SK-N-SH (cell line): ENCODE measurements at regions not wholly inside any gene's neighbourhood (a gene's known extent, or its start where the extent isn't known, plus 50 kb on each side); places are given as distances from the start of the nearest gene placed in this dataset.

Experiments used
- CTCF ChIA-PET: fragments of 300-600, 350-600 bp; formaldehyde crosslinking; extraction: SDS; loops from one replicate; lab custom pipeline; 2021; lab: Yijun Ruan, JAX
- POLR2A ChIA-PET: fragments of 350-600 bp; sonication (Branson Sonifier 250); formaldehyde crosslinking; extraction: SDS; loops from one replicate; lab custom pipeline; 2020; ENCODE audit warnings: antibody characterized with exemption, inconsistent platforms; lab: Yijun Ruan, JAX
- DNase-seq: peaks from one replicate; pipeline ENCODE4 v3.0.0; 2012
- H2AFZ ChIP-seq: fragments of 200-600 bp; sonication (generic); 2 replicates; pipeline ENCODE4 v1.8.1; 2016; ENCODE audit warnings: antibody characterized with exemption, mild to moderate bottlenecking, low read depth
- H3F3A ChIP-seq: fragments of 200-600 bp; sonication (generic); replicated peaks from 2 replicates; pipeline ENCODE3; 2016; ENCODE audit warnings: antibody characterized with exemption, mild to moderate bottlenecking; ENCODE audit not compliant: insufficient read depth
- H3K27ac ChIP-seq, 2 experiments: fragments of 200-500 bp in 1 of 2; fragments of 200-600 bp in 1 of 2; sonication (Bioruptor generic) in 1 of 2; sonication (generic), shearing (Covaris generic) in 1 of 2; 2 replicates each; pipeline versions ENCODE4 v1.5.1 to v1.6.1; 2014 to 2016; ENCODE audit warnings: low read depth in 2 of 2, inconsistent platforms in 1 of 2, low read length in 1 of 2, mild to moderate bottlenecking in 1 of 2, mixed read lengths in 1 of 2
- H3K27me3 ChIP-seq: fragments of 200-600 bp; sonication (generic), shearing (Covaris generic); 2 replicates; pipeline ENCODE4 v1.6.1; 2016; ENCODE audit warnings: mixed run types; ENCODE audit not compliant: insufficient read depth
- H3K36me3 ChIP-seq, 2 experiments: fragments of 200-500 bp in 1 of 2; fragments of 200-600 bp in 1 of 2; sonication (Bioruptor generic) in 1 of 2; sonication (generic) in 1 of 2; replicated peaks in 1 of 2; 2 replicates each; pipeline versions ENCODE3 to v1.5.1; 2014 to 2016; ENCODE audit warnings: low read length in 1 of 2, mild to moderate bottlenecking in 1 of 2; ENCODE audit not compliant: insufficient read depth in 2 of 2, control insufficient read depth in 1 of 2
- H3K4me1 ChIP-seq, 2 experiments: fragments of 200-500 bp in 1 of 2; fragments of 200-600 bp in 1 of 2; sonication (Bioruptor generic) in 1 of 2; sonication (generic), shearing (Covaris generic) in 1 of 2; 2 replicates each; pipeline versions ENCODE4 v1.5.1 to v1.6.1; 2014 to 2016; ENCODE audit warnings: low read depth in 1 of 2, low read length in 1 of 2, mixed run types in 1 of 2; ENCODE audit not compliant: insufficient read depth in 2 of 2, control insufficient read depth in 1 of 2
- H3K4me2 ChIP-seq: fragments of 200-600 bp; sonication (generic), shearing (Covaris generic); 2 replicates; pipeline ENCODE4 v1.6.1; 2017; ENCODE audit warnings: mixed run types
- H3K4me3 ChIP-seq, 2 experiments: fragments of 200-500 bp in 1 of 2; fragments of 200-600 bp in 1 of 2; sonication (Bioruptor generic) in 1 of 2; sonication (generic), shearing (Covaris generic) in 1 of 2; 2 replicates each; pipeline versions ENCODE4 v1.5.1 to v1.8.1; 2014 to 2016; ENCODE audit warnings: low read depth in 2 of 2, inconsistent platforms in 1 of 2, low read length in 1 of 2, mild to moderate bottlenecking in 1 of 2, mixed read lengths in 1 of 2, moderate library complexity in 1 of 2
- H3K79me2 ChIP-seq: fragments of 200-600 bp; sonication (generic); 2 replicates; pipeline ENCODE4 v1.8.1; 2017; ENCODE audit warnings: mild to moderate bottlenecking; ENCODE audit not compliant: insufficient read depth
- H3K9ac ChIP-seq: fragments of 200-600 bp; sonication (generic); 2 replicates; pipeline ENCODE4 v1.6.1; 2017; ENCODE audit warnings: mixed run types
- H3K9me2 ChIP-seq: fragments of 200-600 bp; sonication (generic); 2 replicates; pipeline ENCODE4 v1.6.1; 2017; ENCODE audit warnings: mixed run types
- H3K9me3 ChIP-seq: fragments of 200-600 bp; sonication (generic); 2 replicates; pipeline ENCODE4 v1.6.1; 2017; ENCODE audit warnings: mixed run types, mild to moderate bottlenecking, moderate library complexity
- H4K20me1 ChIP-seq: fragments of 200-600 bp; sonication (generic); 2 replicates; pipeline ENCODE4 v1.6.1; 2017; ENCODE audit warnings: mild to moderate bottlenecking, mixed run types; ENCODE audit not compliant: insufficient read depth
- EZH2phosphoT487 ChIP-seq: fragments of 200-600 bp; sonication (generic); IDR thresholded peaks from 2 replicates; pipeline ENCODE4 v1.6.1; 2017; ENCODE audit warnings: low read depth, mixed run types, mild to moderate bottlenecking, antibody characterized with exemption, moderate library complexity, borderline replicate concordance
- FOXJ3 ChIP-seq: sonication (generic); formaldehyde crosslinking; IDR thresholded peaks from 2 replicates; pipeline ENCODE4 v1.5.1; 2020; ENCODE audit warnings: mild to moderate bottlenecking, missing genetic modification reagents
- FOXM1 ChIP-seq: IDR thresholded peaks from 2 replicates; pipeline ENCODE4 v1.4.0; 2012; ENCODE audit warnings: low read depth, mild to moderate bottlenecking
- GABPA ChIP-seq: IDR thresholded peaks from 2 replicates; pipeline ENCODE4 v1.4.0; 2012; ENCODE audit warnings: low read depth, mild to moderate bottlenecking
- IRF3 ChIP-seq: fragments of 150-350 bp; IDR thresholded peaks from 2 replicates; pipeline ENCODE4 v1.6.1; 2016; ENCODE audit warnings: mild to moderate bottlenecking, low read depth, low read length
- JUND ChIP-seq: IDR thresholded peaks from 2 replicates; pipeline ENCODE4 v1.4.0; 2012
- MXI1 ChIP-seq: IDR thresholded peaks from 2 replicates; pipeline ENCODE4 v1.6.1; 2012; ENCODE audit warnings: mild to moderate bottlenecking, low read depth, low read length, improper control_type of control experiment
- NFIC ChIP-seq: IDR thresholded peaks from 2 replicates; pipeline ENCODE4 v1.4.0; 2012; ENCODE audit warnings: borderline replicate concordance
- NRF1 ChIP-seq: IDR thresholded peaks from 2 replicates; pipeline ENCODE4 v1.6.1; 2012; ENCODE audit warnings: low read depth, mild to moderate bottlenecking, low read length
- POLR2AphosphoS5 ChIP-seq: IDR thresholded peaks from 2 replicates; pipeline ENCODE4 v1.6.1; 2012; ENCODE audit warnings: low read depth, low read length
- RAD21 ChIP-seq: IDR thresholded peaks from 2 replicates; pipeline ENCODE4 v1.6.1; 2012; ENCODE audit warnings: mild to moderate bottlenecking, low read length
- RFX5 ChIP-seq: IDR thresholded peaks from 2 replicates; pipeline ENCODE4 v1.6.1; 2012; ENCODE audit warnings: mild to moderate bottlenecking, improper control_type of control experiment, low read length
- SIN3A ChIP-seq: IDR thresholded peaks from 2 replicates; pipeline ENCODE4 v1.6.1; 2012; ENCODE audit warnings: low read depth, mild to moderate bottlenecking, low read length, moderate library complexity, borderline replicate concordance
- ZBTB33 ChIP-seq: IDR thresholded peaks from 2 replicates; pipeline ENCODE4 v1.4.0; 2012; ENCODE audit warnings: low read depth, borderline replicate concordance
- WGBS: methylation state at CpG from one replicate; pipeline ENCODE4 v1.1.6; 2017; ENCODE audit warnings: low lambda C conversion rate; 5-methylcytosine and 5-hydroxymethylcytosine counted together
- TF ChIP-seq, protein P1 (sequence below): fragments of 150-350 bp; IDR thresholded peaks from 2 replicates; pipeline ENCODE4 v1.6.1; 2017; ENCODE audit warnings: antibody characterized with exemption, low read length, low read depth, borderline replicate concordance
- TF ChIP-seq, protein P2 (sequence below): IDR thresholded peaks from 2 replicates; pipeline ENCODE4 v1.4.0; 2012; ENCODE audit warnings: low read depth
- TF ChIP-seq, protein P3 (sequence below): IDR thresholded peaks from 2 replicates; pipeline ENCODE4; 2012

DNA sequence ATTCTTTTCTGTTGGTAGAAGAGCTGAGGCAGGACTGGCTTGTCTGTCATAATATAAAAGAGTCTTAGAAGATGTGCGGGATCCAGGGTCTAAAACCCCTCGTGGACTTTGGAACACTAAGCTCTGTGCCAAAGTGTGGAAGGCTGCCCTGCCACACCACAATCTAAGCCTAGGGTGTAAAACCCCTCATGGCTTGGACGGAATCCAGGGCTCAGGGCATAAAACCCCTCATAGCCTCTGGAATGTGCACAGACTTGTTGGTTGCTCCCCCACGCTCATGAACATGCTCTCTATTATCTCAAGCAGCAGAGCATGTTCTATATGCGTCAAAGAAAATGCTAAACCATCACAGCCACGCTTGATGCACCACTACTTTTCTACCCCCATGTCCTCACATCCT lies 483.6 kb downstream of the GABRG1 start:
- WGBS, result 20% methylated on average over 6 of the region's 6 CpGs
- POLR2A ChIA-PET, result no interaction called here

More for the DNA sequence above, 483.6 kb downstream of the GABRG1 start:
- Histone ChIP-seq H3K9me3 (no peaks in the 10 kb centered on the region), H4K20me1 (no peaks in the 10 kb centered on the region), H3K36me3 (no peaks in the 10 kb centered on the region), H3K4me3 (no peak overlapping the region), H3K9me2 (no peaks in the 10 kb centered on the region), H3F3A (no peaks in the 10 kb centered on the region), H3K4me2 (no peak overlapping the region), H2AFZ (no peak overlapping the region), H3K4me1 (no peaks in the 10 kb centered on the region), H3K79me2 (no peaks in the 10 kb centered on the region), H3K27me3 (no peaks in the 10 kb centered on the region), H3K9ac (no peak overlapping the region), H3K27ac (no peak overlapping the region)
- TF ChIP-seq GABPA (no peak), IRF3 (no peak), SIN3A (no peak), MXI1 (no peak), JUND (no peak), NRF1 (no peak), FOXM1 (no peak), POLR2AphosphoS5 (no peak), NFIC (no peak), ZBTB33 (no peak), RAD21 (no peak), EZH2phosphoT487 (no peak), RFX5 (no peak), FOXJ3 (no peak)
- TF ChIP-seq, protein P1, sequence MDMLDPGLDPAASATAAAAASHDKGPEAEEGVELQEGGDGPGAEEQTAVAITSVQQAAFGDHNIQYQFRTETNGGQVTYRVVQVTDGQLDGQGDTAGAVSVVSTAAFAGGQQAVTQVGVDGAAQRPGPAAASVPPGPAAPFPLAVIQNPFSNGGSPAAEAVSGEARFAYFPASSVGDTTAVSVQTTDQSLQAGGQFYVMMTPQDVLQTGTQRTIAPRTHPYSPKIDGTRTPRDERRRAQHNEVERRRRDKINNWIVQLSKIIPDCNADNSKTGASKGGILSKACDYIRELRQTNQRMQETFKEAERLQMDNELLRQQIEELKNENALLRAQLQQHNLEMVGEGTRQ, result no peak
- TF ChIP-seq, protein P2, sequence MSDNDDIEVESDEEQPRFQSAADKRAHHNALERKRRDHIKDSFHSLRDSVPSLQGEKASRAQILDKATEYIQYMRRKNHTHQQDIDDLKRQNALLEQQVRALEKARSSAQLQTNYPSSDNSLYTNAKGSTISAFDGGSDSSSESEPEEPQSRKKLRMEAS, result no peak
- TF ChIP-seq, protein P3, sequence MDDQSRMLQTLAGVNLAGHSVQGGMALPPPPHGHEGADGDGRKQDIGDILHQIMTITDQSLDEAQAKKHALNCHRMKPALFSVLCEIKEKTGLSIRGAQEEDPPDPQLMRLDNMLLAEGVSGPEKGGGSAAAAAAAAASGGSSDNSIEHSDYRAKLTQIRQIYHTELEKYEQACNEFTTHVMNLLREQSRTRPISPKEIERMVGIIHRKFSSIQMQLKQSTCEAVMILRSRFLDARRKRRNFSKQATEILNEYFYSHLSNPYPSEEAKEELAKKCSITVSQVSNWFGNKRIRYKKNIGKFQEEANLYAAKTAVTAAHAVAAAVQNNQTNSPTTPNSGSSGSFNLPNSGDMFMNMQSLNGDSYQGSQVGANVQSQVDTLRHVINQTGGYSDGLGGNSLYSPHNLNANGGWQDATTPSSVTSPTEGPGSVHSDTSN, result no peak
- CTCF ChIA-PET, result no interaction called here
- no peak for DNase-seq
